Effector memory CD8-positive, alpha-beta T cell (primary cell): ENCODE measurements at regions not wholly inside any gene's neighbourhood (a gene's known extent, or its start where the extent isn't known, plus 50 kb on each side); places are given as distances from the start of the nearest gene placed in this dataset.

ENCODE experiments used
- ATAC-seq: fragments of 150-1000 bp; cut with Tn5 transposase; replicated peaks from 2 replicates; pipeline ENCODE4 v1.10.0; 2021; ENCODE audit warnings: mild to moderate bottlenecking, moderate library complexity
- DNase-seq, 3 experiments: peaks; one replicate each; pipeline ENCODE4 v3.0.0; 2021
- H3K27ac Mint-ChIP-seq, 2 donors: one replicate each; pipeline ENCODE4 v1.8.0; 2022; ENCODE audit warnings: mild to moderate bottlenecking in 2 of 2, mixed read lengths in 2 of 2, moderate library complexity in 2 of 2
- H3K27me3 Mint-ChIP-seq, 2 donors: one replicate each; pipeline ENCODE4 v1.8.0; 2022; ENCODE audit warnings: mixed read lengths in 2 of 2
- H3K36me3 Mint-ChIP-seq: one replicate; pipeline ENCODE4 v1.8.0; 2022; ENCODE audit warnings: mild to moderate bottlenecking, moderate library complexity, mixed read lengths; ENCODE audit not compliant: insufficient read depth
- H3K4me1 Mint-ChIP-seq, 2 donors: one replicate each; pipeline ENCODE4 v1.8.0; 2022; ENCODE audit warnings: low read depth in 2 of 2, mixed read lengths in 2 of 2
- H3K4me3 Mint-ChIP-seq, 2 donors: one replicate each; pipeline ENCODE4 v1.8.0; 2022; ENCODE audit warnings: mild to moderate bottlenecking in 2 of 2, mixed read lengths in 2 of 2, moderate library complexity in 2 of 2
- H3K9me3 Mint-ChIP-seq, 2 donors: one replicate each; pipeline ENCODE4 v1.8.0; 2022; ENCODE audit warnings: mixed read lengths in 2 of 2

- peaks cover 6 to 18% of the 10 kb centered on the region in 2 donors for H3K9me3 Mint-ChIP-seq
- H3K4me3 Mint-ChIP-seq: no peak overlapping the region
- no peak for DNase-seq
- H3K36me3 Mint-ChIP-seq: no peaks in the 10 kb centered on the region
- no peaks in the 10 kb centered on the region for H3K4me1 Mint-ChIP-seq
- H3K27ac Mint-ChIP-seq: no peak overlapping the region
- ATAC-seq: no peak
- H3K27me3 Mint-ChIP-seq: no peaks in the 10 kb centered on the region
These were observed 854.3 kb downstream of the LUZP2 start for GRCh38 chr11:25350899-25351803.

DNA sequence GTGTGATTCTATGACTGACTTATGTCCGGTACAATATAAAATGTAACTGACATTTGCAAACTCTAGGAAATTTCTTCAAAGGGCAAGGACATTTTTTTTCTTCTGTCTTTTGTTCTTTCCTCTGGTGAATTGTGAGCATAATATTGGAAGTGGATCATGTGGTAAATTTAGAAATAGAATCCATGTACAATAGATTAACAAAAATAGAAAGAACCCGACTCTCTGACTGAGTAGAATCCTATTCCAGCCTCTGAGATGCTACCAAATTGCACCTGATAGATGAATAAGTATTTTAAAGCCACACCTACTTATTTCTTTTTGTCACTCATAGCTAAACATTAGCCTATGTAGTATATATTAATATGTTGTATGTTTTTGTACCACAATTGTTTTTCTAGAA is 860.3 kb downstream of the LUZP2 start:
- H3K27ac Mint-ChIP-seq: no peak overlapping the region
- no peak overlapping the region for H3K4me3 Mint-ChIP-seq
- no peaks in the 10 kb centered on the region for H3K27me3 Mint-ChIP-seq
- H3K36me3 Mint-ChIP-seq: no peaks in the 10 kb centered on the region
- ATAC-seq (no peak), DNase-seq (no peak)
- no peaks in the 10 kb centered on the region for H3K4me1 Mint-ChIP-seq
- H3K9me3 Mint-ChIP-seq: peaks cover 7% of the 10 kb centered on the region in 2 donors

GRCh38 chr11:25377466-25377865 is 880.6 kb downstream of the LUZP2 start:
- ATAC-seq (no peak), DNase-seq (no peak)
- H3K27me3 Mint-ChIP-seq: no peaks in the 10 kb centered on the region
- no peak overlapping the region for H3K27ac Mint-ChIP-seq
- no peaks in the 10 kb centered on the region for H3K4me1 Mint-ChIP-seq
- H3K4me3 Mint-ChIP-seq: no peak overlapping the region
- peaks cover 5 to 7% of the 10 kb centered on the region in 2 donors for H3K9me3 Mint-ChIP-seq
- H3K36me3 Mint-ChIP-seq: no peaks in the 10 kb centered on the region

DNA sequence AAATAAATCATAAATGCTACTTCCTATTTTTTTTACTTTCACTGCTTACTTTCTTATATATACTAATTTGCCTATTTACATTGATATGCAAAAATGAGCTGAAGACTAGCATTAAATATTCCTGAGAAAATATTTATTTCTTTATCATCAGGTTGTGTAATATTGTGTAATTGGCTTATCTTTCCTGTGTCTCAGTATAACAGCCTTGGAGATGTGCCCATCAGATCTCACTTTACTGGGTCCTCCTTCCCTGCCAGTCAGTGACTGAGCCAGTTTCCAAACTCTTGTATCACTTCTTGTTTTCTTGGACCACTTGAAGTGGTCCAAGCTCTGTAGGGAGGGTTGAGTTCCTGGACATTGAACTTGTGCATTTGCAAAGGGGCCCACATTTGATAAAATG is 900.0 kb downstream of the LUZP2 start:
- DNase-seq: no peak
- H3K36me3 Mint-ChIP-seq: no peaks in the 10 kb centered on the region
- H3K4me3 Mint-ChIP-seq: no peak overlapping the region
- no peak overlapping the region for H3K27ac Mint-ChIP-seq
- H3K27me3 Mint-ChIP-seq: no peaks in the 10 kb centered on the region
- no peaks in the 10 kb centered on the region for H3K4me1 Mint-ChIP-seq
- no peak for ATAC-seq
- H3K9me3 Mint-ChIP-seq: peaks cover 7 to 10% of the 10 kb centered on the region in 2 donors

GRCh38 chr11:25408146-25408545 is 911.3 kb downstream of the LUZP2 start:
- no peak overlapping the region for H3K27ac Mint-ChIP-seq
- H3K9me3 Mint-ChIP-seq: peaks cover 0 to 10% of the 10 kb centered on the region in 2 donors
- no peak overlapping the region for H3K4me3 Mint-ChIP-seq
- no peaks in the 10 kb centered on the region for H3K4me1 Mint-ChIP-seq
- ATAC-seq: no peak
- H3K27me3 Mint-ChIP-seq: no peaks in the 10 kb centered on the region
- no peak for DNase-seq
- H3K36me3 Mint-ChIP-seq: no peaks in the 10 kb centered on the region

GRCh38 chr11:25415793-25416192 is 916.1 kb upstream of the ANO3 start:
- Mint-ChIP-seq H3K27me3 (no peaks in the 10 kb centered on the region), H3K4me1 (no peaks in the 10 kb centered on the region), H3K9me3 (peaks cover 4 to 9% of the 10 kb centered on the region in 2 donors), H3K4me3 (no peak overlapping the region), H3K27ac (no peak overlapping the region), H3K36me3 (peaks cover 3% of the 10 kb centered on the region)
- ATAC-seq (no peak), DNase-seq (no peak)

- Mint-ChIP-seq H3K27me3 (no peaks in the 10 kb centered on the region), H3K4me3 (no peak overlapping the region), H3K9me3 (peaks cover 2 to 9% of the 10 kb centered on the region in 2 donors), H3K27ac (no peak overlapping the region), H3K4me1 (no peaks in the 10 kb centered on the region), H3K36me3 (no peaks in the 10 kb centered on the region)
- ATAC-seq (no peak), DNase-seq (no peak)
These were observed 908.3 kb upstream of the ANO3 start for GRCh38 chr11:25423436-25424199.

- no peaks in the 10 kb centered on the region for H3K27me3 Mint-ChIP-seq
- DNase-seq (no peak), ATAC-seq (no peak)
- H3K4me1 Mint-ChIP-seq: no peaks in the 10 kb centered on the region
- peaks cover 0 to 2% of the 10 kb centered on the region in 2 donors for H3K9me3 Mint-ChIP-seq
- H3K27ac Mint-ChIP-seq: no peak overlapping the region
- H3K36me3 Mint-ChIP-seq: no peaks in the 10 kb centered on the region
- no peak overlapping the region for H3K4me3 Mint-ChIP-seq
These were observed 899.6 kb upstream of the ANO3 start for GRCh38 chr11:25432376-25432775.

DNA sequence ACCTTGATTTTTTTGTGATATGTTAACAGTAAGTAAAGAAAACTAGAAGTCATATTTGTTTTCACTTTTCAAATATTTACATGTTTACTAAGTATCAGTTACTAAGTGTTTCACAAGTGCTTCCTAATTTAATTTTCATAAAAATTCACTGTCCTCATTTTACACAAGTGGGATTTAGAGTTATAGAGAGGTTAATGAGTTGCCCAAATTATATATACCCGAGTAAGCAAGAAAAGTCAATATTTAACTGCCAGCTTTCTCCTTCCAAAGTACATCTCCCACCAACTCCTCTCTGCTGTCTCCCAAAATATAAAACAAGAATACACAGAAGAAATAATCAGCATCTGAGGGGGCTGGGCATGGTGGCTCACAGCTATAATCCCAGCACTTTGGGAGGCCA is 896.7 kb upstream of the ANO3 start:
- Mint-ChIP-seq H3K27me3 (no peaks in the 10 kb centered on the region), H3K27ac (no peak overlapping the region), H3K4me3 (no peak overlapping the region), H3K9me3 (peaks cover 4 to 7% of the 10 kb centered on the region in 2 donors), H3K4me1 (no peaks in the 10 kb centered on the region), H3K36me3 (no peaks in the 10 kb centered on the region)
- no peak for ATAC-seq
- no peak for DNase-seq

DNA sequence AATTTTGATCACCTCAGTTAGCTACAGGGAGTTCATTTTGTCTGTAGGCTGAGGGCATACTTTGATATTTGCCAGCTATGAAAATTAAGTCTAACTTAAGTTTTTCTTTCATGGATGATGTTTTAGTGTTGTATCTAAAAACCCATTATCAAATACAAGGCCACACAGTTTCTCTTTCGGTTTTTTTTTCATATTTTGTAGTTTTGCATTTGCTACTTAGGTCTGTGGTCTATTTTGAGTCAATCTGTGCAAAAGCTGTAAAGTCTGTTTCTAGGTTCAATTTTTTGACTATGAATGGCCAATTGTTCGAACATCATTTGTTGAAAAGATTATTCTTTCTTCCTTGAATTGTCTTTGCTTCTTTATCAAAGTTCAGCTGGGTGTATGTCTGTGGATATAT is 895.6 kb upstream of the ANO3 start:
- Mint-ChIP-seq H3K9me3 (peaks cover 7 to 8% of the 10 kb centered on the region in 2 donors), H3K27ac (no peak overlapping the region), H3K4me1 (no peaks in the 10 kb centered on the region), H3K4me3 (no peak overlapping the region), H3K27me3 (no peaks in the 10 kb centered on the region), H3K36me3 (no peaks in the 10 kb centered on the region)
- no peak for DNase-seq
- ATAC-seq: no peak

DNA sequence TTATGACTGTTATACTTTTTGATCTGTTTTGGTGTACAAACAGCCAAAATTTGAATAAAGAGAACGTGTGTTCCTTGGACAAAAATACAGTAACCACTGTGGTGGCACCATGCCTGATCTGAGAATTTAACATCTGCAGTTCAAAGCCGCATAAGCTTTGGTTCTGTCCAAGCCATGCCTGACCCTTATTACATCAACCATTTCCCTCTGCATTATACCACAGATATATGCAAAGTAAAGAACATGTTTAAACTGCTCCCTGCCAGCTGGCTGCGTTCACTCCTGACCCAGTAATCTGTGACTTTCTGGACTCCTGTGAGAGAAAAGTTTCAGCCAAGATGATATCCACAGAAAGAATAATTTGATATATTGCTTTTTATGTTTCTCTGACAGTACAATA is 890.5 kb upstream of the ANO3 start:
- H3K4me1 Mint-ChIP-seq: no peaks in the 10 kb centered on the region
- no peak overlapping the region for H3K27ac Mint-ChIP-seq
- H3K36me3 Mint-ChIP-seq: no peaks in the 10 kb centered on the region
- H3K4me3 Mint-ChIP-seq: no peak overlapping the region
- peaks cover 7 to 12% of the 10 kb centered on the region in 2 donors for H3K9me3 Mint-ChIP-seq
- DNase-seq: no peak
- no peak for ATAC-seq
- H3K27me3 Mint-ChIP-seq: no peaks in the 10 kb centered on the region

DNA sequence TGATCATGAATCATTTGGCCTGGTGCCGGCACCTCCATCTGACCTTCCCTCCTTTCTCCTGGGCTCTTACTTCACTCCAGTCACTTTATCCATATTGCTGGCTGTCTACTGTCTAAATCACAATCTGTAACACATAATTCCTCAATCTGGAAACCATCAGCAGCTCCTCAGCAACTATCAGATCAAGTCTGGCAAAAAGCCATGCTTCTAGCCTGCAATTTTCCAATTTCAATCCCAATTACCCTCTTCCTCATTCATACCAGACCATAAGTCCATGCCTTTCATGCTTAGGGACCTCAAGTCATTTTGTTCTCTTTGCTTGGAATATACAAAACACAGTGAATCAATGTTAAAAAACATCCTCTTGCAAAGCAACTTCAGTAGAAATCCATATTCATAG is 882.8 kb upstream of the ANO3 start:
- H3K36me3 Mint-ChIP-seq: no peaks in the 10 kb centered on the region
- no peak overlapping the region for H3K27ac Mint-ChIP-seq
- no peaks in the 10 kb centered on the region for H3K27me3 Mint-ChIP-seq
- ATAC-seq (no peak), DNase-seq (no peak)
- H3K9me3 Mint-ChIP-seq: peaks cover 11 to 15% of the 10 kb centered on the region in 2 donors
- no peaks in the 10 kb centered on the region for H3K4me1 Mint-ChIP-seq
- H3K4me3 Mint-ChIP-seq: no peak overlapping the region

DNA sequence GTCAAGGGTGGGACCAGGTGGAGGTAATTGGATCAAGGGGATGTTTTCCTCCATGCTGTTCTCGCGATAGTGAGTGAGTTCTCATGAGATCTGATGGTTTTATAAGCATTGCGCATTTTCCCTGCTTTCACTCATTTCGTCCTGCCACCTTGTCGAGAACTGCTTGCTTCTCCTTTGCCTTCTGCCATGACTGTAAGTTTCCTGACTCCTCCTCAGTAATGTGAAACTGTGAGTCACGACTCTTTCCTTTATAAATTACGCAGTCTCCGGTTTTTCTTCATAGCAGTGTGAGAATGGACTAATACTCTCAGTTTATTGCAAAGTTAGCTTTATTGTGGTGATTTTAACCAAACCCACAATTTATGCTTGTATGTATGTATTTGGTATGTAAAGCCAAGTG is 878.5 kb upstream of the ANO3 start:
- no peak overlapping the region for H3K27ac Mint-ChIP-seq
- H3K36me3 Mint-ChIP-seq: no peaks in the 10 kb centered on the region
- H3K9me3 Mint-ChIP-seq: peaks cover 9 to 15% of the 10 kb centered on the region in 2 donors
- DNase-seq: no peak
- H3K4me1 Mint-ChIP-seq: no peaks in the 10 kb centered on the region
- no peaks in the 10 kb centered on the region for H3K27me3 Mint-ChIP-seq
- no peak for ATAC-seq
- H3K4me3 Mint-ChIP-seq: no peak overlapping the region

- no peaks in the 10 kb centered on the region for H3K27me3 Mint-ChIP-seq
- no peak overlapping the region for H3K4me3 Mint-ChIP-seq
- peaks cover 8 to 14% of the 10 kb centered on the region in 2 donors for H3K9me3 Mint-ChIP-seq
- no peaks in the 10 kb centered on the region for H3K36me3 Mint-ChIP-seq
- ATAC-seq (no peak), DNase-seq (no peak)
- H3K4me1 Mint-ChIP-seq: no peaks in the 10 kb centered on the region
- H3K27ac Mint-ChIP-seq: no peak overlapping the region
These were observed 875.7 kb upstream of the ANO3 start for GRCh38 chr11:25456211-25456610.
